A204.1 (cell line): ENCODE measurements at regions not wholly inside any gene's neighbourhood (a gene's known extent, or its start where the extent isn't known, plus 50 kb on each side); places are given as distances from the start of the nearest gene placed in this dataset.
"Not testable (repeated sequence)": the region's sequence is repeated elsewhere in the genome, so short reads cannot be mapped to it uniquely, and the experiment has no call there.

Experiments used
- FAIRE-seq: peaks from 2 replicates; lab custom pipeline; 2012; peaks lifted over from hg19 to GRCh38; lab: Jason Lieb, UNC

DNA sequence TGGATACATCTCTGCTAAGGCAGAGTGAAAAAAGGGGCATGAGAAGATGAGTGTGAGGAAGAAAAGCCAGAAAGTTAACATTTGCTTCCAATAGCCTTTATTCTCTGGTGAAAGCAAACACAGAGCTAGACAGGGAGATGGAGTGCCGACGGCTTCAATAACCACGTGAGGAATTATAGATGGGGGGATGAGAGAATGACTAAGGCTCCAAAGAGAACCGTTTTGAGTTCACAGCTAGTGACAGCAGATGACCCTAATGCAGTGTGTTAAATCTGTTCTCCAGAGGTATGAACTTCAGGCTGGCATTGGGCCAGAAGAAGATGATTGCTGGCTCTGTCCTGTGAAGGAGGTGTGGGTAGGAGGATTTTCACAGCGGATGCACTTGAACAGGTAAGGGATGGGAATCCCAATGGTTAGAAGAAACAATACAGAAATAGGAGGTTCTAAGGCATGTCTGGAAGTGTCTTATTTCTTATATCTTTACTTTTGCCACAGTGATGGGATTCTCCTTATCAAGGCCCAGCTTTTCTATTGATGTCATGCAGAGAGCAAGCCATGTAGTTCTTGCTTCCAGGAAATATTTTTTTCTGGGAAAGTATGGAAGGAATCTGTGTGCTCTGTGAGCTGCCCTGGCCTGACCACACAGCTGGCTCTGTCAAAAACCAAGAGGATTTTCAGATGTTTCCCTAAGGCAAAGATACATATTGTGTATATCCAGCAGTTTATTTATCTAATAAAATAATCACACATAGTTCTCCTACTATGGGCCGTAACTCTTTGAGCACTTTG is 573.8 kb downstream of the LTN1 start:
- FAIRE-seq = no peak

DNA sequence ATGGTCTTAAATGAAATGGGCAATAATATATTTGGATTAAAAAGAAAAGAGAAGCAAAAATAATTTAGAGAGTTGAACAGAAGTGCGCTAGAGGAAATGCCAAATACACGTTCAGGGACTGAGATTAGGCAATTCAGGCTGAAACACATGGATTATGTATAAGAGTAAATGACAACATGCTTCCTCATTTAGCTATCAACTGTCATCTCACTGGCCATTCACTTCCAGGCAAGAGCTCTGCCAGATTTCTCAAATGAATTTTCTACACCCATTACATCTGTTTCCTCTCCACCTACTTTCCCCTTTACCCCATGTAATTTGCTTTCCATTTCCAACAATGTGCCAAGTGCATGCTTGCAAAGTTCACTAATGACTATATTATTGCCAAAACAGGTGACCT is 582.4 kb downstream of the LTN1 start:
- FAIRE-seq = no peak

DNA sequence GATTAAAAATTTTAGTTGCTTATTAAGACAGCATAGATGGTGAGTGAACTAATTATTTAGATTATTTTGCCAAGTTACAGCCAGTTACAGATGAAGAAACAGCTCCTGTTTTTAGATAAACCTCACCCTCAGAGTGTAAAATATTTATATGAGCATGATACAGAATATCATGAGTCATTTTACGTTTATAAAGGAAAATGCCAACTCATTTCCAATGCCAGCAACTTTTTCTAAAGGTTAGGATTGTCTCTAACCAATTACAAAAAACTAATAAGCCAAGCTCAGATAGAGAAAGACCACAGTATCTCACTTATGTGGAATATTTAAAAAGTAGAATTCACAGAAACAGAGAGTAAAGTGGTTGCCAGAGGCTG is 590.1 kb downstream of the LTN1 start:
- FAIRE-seq = no peak

DNA sequence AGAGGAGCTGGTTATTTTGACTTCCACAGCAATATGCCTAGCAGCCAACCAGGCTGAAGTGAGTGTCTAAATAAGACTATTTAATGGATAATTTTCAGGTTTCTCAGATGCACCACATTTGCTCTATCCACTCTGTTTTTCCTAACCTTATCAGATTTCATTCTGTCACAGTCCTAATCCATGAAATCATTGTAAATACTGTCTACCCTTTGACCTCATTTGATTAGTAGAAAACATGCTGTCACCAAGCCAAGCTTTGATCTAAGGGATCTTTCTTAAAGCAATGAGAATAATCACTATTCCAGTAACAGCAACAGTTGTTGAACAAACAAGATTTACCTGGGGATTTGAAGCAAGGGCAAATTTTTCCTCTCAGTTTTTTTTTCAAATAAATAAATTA is 595.6 kb downstream of the LTN1 start:
- FAIRE-seq = no peak

DNA sequence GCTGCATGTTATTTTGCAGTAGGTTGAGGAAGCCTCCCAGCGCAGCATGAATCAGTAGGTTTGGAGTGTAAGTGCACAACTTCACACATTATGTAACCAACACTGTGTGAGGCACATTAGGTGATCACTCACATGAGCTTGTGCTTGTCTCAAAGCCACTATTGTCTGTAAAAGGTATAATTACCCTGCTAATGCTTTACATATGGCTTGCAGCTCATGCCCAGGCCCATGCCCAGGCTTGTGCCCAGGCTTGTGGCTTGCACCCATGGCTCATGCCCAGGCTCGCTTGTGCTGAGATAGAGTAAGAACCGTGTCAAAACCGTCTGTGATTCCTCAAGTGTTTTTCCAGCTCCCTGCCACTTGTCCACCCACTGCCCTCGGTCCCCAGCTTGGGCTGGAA is 596.3 kb downstream of the LTN1 start:
- no peak for FAIRE-seq

DNA sequence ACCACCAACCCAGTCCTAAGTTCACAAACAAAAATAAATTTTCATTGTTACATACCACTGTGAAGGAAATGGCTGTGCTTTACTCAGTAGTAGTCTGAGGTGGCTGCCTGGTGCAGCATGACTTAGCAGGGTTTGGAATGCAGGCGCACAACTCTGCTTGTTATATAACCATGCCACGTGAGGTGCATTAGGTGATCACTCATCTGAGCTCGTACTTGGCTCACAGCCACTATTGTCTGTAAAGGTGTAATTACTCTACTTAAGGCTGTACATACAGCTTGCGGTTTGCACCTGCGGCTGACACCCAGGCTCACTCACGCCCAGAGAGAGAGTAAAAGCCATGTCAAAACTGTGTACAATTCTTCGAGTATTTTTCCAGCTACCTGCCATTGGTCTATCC is 599.4 kb downstream of the LTN1 start:
- no peak for FAIRE-seq

DNA sequence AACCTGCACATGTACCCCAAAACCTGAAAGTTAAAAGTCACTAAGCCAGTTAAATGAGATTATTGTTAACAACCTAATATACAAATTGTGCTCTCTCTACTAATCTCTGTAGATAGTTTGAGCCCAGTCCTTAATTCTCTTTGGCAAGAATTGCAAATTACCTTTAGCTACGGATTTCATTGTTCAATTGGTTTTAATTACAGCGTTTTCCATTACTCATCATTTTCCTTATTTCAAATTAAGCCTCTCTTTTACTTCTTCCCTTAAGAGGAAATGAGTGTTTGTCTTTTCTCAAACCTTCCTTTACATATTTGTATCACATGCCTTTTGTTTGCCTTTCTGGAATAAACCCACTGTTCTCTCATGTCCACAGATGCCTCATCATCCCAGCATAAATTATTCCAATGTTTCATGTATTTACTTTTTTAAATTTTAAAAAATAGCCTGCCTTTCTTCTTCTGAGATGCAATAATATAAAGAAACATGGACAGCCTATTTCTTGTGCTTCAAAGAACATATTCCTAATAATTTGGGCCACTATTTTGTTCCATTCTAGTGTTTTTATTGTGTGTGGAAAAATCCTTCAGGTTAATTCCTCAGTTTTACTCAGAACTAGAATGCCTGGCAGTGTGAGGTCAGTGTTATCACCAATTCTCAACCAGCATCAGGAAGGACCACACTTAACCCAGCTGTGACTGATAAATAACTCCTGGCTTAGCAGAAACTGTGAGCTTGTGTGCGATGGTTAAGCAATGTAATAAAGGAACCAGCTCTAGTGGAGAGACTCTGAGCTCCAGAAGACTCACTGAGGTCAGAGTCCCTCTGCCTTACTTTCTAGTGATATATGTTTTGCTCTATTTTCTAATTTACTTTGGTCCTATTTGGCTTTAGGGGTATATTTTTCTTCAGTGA is 600.5 kb downstream of the LTN1 start:
- FAIRE-seq = no peak

DNA sequence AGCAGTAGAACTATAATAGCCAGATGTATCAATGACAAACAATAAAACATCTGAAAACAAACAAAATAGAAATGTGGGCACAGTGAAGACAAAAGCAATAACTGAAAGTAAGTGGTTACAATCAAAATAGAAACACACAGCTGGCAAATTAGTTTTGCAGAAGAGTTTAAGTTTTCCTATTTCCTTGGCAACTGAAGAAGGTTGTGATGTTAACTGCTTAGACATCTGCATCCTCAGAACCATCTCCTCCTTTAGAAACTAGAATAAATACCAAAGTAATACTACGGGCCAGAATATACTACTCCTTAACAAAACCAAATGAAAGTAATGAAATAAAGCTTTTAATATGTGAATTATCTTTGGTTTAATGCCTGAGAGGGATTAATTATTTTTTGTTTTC is 605.5 kb downstream of the LTN1 start:
- no peak for FAIRE-seq

DNA sequence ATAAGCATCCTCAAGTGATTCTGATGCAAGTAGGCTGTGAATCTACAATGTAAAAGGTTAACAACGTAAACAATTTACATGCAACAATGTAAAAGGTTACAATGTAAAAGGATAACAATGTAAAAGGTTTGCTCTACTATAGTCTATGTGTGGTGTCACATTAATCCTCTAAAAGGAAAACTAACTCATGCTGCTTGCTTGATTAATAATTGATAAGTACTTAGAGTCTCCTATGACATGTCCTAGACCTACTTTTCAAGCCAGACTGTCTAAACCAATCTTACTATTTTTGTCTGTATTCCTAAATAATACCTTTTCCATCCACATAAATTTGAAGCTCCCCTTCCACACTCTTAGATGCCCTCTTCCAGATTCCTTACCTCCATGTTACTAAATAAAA is 606.8 kb downstream of the LTN1 start:
- FAIRE-seq = no peak

DNA sequence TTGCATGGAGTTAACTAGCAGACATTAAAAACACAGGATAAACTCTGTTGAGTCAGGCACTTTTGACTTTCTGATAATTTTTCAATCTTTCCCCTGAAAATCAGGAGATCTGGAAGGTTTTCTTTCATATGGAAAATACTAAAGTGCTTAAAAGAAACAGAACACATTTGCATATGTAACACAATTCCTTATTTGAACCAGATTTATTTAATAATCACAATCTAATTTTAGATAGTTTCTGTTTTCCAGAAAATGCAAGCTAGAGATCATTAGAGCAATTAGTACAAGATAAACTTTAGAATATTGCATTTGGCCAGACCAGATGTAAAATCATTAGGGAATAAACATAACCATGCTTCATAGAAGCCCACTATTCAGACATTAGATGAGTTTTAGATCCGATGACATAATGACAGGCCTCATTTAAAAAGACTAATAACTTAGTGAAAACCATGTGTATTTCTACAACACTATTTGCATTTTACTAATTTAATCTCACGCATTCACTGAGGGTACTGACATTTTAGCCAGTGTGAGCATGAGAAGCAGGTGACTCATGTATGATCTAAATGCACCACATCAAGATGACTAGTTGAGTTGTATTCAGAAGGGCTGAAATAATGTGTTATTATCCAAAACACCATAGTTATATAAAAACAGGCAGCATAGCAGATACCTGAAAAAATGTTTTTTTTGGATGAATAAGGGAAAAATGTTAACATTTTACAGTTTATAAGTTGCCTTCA is 611.5 kb downstream of the LTN1 start:
- FAIRE-seq = not testable (repeated sequence)

DNA sequence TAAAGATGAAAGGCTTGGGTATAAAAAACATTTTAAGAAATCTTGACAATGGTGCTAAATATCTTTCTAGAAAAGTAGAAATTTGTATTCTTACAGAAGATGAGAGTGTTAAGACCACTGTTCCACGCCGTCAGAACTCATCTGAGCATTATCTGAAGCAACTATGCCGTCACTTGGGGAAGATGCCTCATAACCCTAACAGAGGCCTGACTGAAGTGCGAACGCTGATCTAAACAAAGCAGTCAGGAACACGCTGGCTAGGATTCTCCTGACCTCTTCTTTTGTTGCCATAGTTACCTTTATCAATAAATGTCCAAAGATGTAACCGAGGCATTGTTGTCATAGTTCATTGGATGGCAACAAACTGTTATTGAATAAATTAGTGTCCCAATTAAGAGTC is 612.4 kb downstream of the LTN1 start:
- FAIRE-seq = no peak

DNA sequence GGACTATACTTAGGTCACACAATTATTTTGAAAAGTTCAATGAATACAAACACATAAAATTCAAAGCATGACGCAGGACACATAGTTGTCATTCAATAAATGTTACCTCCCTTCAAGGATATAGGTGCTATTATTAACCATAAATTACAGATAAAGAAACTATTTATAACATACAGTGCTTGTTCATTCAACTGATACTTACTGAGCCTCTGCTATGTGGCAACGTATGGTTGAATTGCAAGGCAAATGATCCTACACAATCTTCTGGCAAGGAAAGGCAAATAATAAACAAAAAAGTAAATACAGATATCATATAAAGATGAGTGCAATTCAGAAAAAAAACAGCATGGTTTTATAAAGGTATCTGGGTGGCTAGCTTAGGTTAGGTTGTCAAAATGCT is 614.7 kb downstream of the LTN1 start:
- no peak for FAIRE-seq

DNA sequence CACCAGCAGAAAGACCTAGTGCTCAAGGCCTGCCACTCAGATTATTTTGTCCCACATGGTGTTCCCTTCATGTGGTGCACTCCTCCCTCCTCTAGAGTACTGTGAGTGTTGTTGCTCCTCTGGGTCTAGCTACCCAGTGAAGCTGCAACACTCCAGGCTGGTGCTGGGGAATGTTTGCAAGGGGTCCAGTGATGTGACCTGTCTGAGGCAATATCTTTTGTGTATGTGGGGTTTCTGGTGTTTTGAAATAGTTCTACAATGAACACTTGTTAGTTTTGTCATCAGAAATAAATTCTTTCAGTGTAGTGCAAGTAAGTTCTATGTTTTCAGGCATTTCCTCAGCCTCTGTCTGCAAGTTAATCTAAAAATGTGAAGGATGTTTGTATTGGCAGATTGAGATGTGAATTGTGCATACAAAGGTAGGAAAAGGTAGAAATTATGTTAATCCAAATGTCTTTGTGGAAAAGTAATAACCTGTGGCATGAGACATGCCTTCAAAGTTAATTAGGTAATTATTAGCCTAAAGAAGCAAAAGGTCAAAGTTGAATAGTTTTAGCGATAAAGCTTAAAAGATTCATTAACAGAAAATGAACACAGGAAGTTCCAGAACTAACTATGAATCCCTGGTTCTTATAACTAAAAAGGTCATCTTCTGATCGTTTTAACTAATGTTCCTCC is 616.8 kb downstream of the LTN1 start:
- no peak for FAIRE-seq

DNA sequence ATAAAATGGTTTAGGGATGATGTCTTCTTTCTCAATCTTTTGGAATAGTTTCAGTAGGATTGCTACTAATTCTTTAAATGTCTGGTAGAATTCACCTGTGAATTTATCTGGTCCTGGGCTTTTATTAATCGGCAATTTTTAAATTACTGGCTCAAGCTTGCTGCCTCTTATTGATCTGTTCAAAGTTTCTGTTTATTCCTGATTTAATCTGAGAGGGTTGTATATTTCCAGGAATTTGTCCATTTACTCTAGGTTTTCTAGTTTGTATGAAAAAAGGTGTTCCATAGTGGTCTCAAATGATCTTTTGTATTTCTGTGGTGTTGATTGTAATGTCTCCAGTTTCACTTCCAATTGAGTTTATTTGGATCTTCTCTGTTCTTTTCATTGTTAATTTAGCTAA is 617.8 kb downstream of the LTN1 start:
- FAIRE-seq = no peak

DNA sequence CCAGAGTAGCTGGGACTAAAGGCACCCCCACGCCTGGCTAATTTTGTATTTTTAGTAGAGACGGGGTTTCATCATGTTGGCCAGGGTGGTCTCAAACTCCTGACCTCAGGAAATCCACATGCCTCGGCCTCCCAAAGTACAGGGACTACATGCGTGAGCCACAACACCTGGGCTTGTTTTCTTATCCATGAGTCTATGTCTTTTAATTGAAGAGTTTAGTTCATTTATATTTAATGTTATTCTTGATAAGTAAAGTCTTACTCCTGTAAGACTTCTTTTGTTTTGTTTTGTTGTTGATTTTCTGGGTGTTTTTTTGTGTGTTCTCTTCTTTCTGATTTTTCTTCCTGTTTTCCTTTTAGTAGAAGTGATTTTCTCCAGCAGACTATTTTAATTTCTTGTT is 621.0 kb downstream of the LTN1 start:
- FAIRE-seq = no peak

DNA sequence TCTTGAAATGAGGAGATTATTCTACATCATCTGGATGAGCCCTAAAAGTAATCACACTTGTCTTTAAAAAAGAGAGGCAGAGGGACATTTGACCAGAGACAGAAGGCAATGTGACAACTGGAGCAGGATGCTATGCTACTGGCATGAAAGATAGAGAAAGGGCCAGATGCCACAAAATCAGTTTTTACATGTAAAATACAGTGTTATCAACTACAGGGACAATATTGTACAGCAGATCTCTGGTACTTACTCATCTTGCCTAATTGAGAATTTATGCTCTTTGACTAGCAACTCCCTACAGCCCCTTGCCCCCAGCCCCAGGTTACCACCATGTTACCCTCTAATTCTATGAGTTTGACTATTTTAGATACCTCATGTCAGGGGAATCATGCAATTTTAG is 633.4 kb downstream of the LTN1 start:
- FAIRE-seq = no peak

DNA sequence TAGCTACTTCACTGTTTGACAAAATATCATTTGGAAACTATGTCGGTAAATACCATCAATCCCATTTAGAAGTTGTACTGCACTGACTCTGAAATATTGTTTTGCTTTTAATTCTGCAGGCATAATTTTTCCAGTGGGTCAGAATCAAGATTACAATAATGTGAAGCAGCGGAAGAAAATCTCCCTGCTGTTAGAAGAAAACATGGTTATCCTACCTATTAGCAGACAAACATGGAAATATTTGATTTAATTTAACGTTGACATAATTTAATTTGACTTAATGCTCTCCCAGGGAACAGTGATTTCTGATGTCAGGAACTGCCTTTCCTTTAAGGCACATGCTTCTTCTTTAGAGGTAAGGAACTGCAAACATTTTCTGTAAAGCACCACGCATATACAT is 634.0 kb downstream of the LTN1 start:
- FAIRE-seq = no peak

DNA sequence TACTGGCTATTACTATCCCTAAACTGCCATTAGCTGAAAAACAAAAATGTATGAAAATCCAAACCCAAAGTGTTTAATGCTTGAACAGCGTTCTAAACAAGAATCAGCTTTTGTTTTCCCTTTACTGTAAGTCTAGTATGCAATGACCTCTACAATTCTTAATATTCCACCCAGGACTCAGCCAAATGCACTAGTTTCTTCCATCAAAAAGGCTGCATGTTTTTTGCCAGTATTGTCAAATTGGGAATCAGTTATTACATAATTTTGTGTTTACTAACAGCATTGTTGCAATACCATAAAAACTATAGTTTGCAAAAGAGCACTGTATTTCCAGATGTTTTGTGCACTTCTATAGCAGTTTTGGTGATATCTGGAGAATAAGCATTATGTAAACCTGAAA is 634.5 kb downstream of the LTN1 start:
- no peak for FAIRE-seq

DNA sequence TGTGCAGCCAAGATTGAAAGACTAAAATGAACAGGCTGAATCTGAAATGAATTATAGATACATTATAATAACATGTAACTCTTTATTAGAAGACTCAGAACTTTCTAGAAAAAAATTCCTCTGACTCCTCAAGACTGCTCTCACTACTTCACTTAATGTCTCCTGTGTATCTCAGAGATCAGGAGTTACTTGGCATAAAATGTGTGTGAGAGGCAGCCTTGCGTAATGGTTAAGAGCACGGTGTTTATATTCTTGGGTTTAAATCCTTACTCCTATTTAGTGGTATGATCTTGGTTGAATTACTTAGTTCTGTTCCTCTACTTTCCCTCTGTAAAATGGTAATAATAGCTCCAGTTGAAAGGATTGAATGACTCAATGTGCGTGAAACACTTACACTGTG is 634.9 kb downstream of the LTN1 start:
- no peak for FAIRE-seq

DNA sequence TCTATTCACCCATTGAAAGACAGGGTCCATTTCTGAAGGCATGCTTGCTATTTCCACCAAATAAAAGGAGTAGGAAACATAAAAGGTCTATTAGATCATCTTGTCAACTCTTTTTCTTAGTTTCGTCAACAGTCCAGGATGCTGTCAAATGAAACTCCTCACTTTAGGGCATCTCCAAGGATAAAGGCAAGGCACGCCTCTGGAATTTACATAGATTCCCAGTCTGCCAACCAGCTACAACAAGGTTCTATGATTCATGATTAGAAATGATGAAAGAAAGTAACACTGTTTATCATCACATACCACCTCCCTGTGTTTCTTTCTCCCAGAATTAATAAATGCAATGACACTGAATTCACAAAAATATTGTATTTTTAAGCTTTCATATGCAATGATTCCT is 636.3 kb downstream of the LTN1 start:
- no peak for FAIRE-seq

DNA sequence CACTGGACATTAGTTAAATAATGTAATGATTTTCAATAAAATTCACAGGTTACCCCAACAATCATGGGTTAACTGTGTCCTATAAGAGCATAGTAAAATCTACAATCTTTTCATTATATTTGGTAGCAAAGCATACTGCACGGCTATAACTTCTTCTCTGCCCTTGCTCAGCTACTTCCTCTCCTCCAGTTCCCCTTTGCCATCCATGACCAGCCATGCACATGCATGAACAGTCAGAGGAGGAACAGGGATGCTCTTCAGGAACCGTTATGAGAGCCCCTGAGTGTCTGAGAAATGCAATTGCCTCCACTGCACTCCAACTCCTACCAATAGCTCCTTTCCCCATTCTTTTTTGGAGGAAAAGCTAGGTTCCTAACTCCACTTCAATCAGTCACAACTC is 646.7 kb downstream of the LTN1 start:
- FAIRE-seq = no peak

DNA sequence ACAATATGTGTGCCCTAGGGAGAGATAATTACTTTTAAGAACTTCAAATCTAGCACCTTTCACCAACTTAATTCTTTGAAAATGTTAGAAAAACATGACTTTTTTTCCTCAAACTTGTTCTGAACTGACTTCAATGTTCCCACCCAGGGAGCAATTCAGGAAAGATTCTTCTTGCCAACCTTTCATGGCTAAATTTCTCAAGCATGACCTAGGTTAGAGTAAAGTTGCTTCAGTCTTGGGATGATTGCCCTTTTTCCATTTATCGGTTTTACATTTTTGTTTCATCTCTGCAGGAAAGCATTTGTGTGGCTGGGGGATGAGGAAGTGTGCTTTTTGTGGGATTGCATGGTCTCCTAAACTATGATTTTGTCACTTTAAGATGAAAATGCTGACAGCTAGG is 647.7 kb downstream of the LTN1 start:
- no peak for FAIRE-seq
